T-cell (primary cell): ENCODE measurements at regions not wholly inside any gene's neighbourhood (a gene's known extent, or its start where the extent isn't known, plus 50 kb on each side); places are given as distances from the start of the nearest gene placed in this dataset.

ENCODE experiments used
- ATAC-seq, 4 experiments: fragments of 200-7000 bp in 3 of 4; fragments of 150-1000 bp in 1 of 4; cut with Tn5 transposase; replicated peaks in 1 of 4; 1 replicate in 3 of 4; 2 replicates in 1 of 4; pipeline ENCODE4 v1.10.0; 2021; ENCODE audit warnings: moderate library complexity in 3 of 4, mild to moderate bottlenecking in 2 of 4, moderate number of reproducible peaks in 1 of 4
- CTCF ChIA-PET, 2 donors: fragments of 300-600 bp; sonication (Branson Sonifier 250); formaldehyde crosslinking; loops; one replicate each; lab custom pipeline; 2022; ENCODE audit warnings: antibody characterized with exemption in 2 of 2; lab: Charles Lee
- POLR2A ChIA-PET, 2 donors: fragments of 300-600 bp; sonication (Branson Sonifier 250); formaldehyde crosslinking; loops; one replicate each; lab custom pipeline; 2022; ENCODE audit warnings: antibody characterized with exemption in 2 of 2; lab: Charles Lee
- DNase-seq, 35 experiments: peaks; one replicate each; pipeline versions ENCODE4 v3.0.0 to v3.0.0-alpha.2; 2013 to 2023
- H3K27ac ChIP-seq: one replicate; pipeline ENCODE4 v1.5.1; 2013; ENCODE audit warnings: low read length
- H3K27me3 ChIP-seq, 2 experiments: replicated peaks in 1 of 2; 1 replicate in 1 of 2; 2 replicates in 1 of 2; pipeline versions ENCODE4 v1.6.1 to v1.7.0; 2013; ENCODE audit warnings: low read length in 1 of 2, mixed read lengths in 1 of 2; ENCODE audit not compliant: control insufficient read depth in 2 of 2, insufficient read depth in 2 of 2; ENCODE audit errors: extremely low read depth in 1 of 2
- H3K36me3 ChIP-seq, 2 donors: 1 replicate in 1 of 2; 2 replicates in 1 of 2; pipeline versions ENCODE4 v1.6.1 to v1.7.0; 2013; ENCODE audit warnings: low read length in 1 of 2; ENCODE audit not compliant: control insufficient read depth in 2 of 2, insufficient read depth in 1 of 2; ENCODE audit errors: extremely low read depth in 1 of 2
- H3K4me1 ChIP-seq, 2 experiments: 1 replicate in 1 of 2; 2 replicates in 1 of 2; pipeline versions ENCODE4 v1.6.1 to v1.7.0; 2013; ENCODE audit warnings: low read length in 2 of 2, mixed read lengths in 1 of 2; ENCODE audit not compliant: insufficient read depth in 2 of 2, control insufficient read depth in 1 of 2; ENCODE audit errors: extremely low read depth in 1 of 2
- H3K4me3 ChIP-seq, 2 donors: 1 replicate in 1 of 2; 2 replicates in 1 of 2; pipeline versions ENCODE4 v1.5.1 to v1.7.0; 2013; ENCODE audit warnings: mild to moderate bottlenecking in 2 of 2, low read length in 1 of 2, moderate library complexity in 1 of 2; ENCODE audit not compliant: control insufficient read depth in 1 of 2; ENCODE audit errors: extremely low read depth in 1 of 2
- H3K9me3 ChIP-seq: 2 replicates; pipeline ENCODE4 v1.7.0; 2013
- H3K27ac Mint-ChIP-seq, 2 donors: one replicate each; pipeline ENCODE4 v1.8.0; 2020 to 2021; ENCODE audit warnings: mild to moderate bottlenecking in 2 of 2, mixed read lengths in 2 of 2
- H3K27me3 Mint-ChIP-seq, 2 donors: one replicate each; pipeline ENCODE4 v1.8.0; 2021 to 2022; ENCODE audit warnings: mixed read lengths in 2 of 2
- H3K36me3 Mint-ChIP-seq: one replicate; pipeline ENCODE4 v1.8.0; 2021; ENCODE audit warnings: mixed read lengths
- H3K4me1 Mint-ChIP-seq, 3 donors: one replicate each; pipeline ENCODE4 v1.8.0; 2020 to 2022; ENCODE audit warnings: mixed read lengths in 3 of 3, mild to moderate bottlenecking in 1 of 3
- H3K4me3 Mint-ChIP-seq, 3 donors: one replicate each; pipeline ENCODE4 v1.8.0; 2020 to 2022; ENCODE audit warnings: mild to moderate bottlenecking in 3 of 3, mixed read lengths in 3 of 3, moderate library complexity in 3 of 3
- H3K9me3 Mint-ChIP-seq, 3 donors: one replicate each; pipeline ENCODE4 v1.8.0; 2020 to 2022; ENCODE audit warnings: mixed read lengths in 3 of 3
- WGBS: methylation state at CpG from one replicate; pipeline ENCODE4 v1.1.5; 2013; ENCODE audit warnings: missing lambda C conversion rate; ENCODE audit not compliant: insufficient coverage; 5-methylcytosine and 5-hydroxymethylcytosine counted together

DNA sequence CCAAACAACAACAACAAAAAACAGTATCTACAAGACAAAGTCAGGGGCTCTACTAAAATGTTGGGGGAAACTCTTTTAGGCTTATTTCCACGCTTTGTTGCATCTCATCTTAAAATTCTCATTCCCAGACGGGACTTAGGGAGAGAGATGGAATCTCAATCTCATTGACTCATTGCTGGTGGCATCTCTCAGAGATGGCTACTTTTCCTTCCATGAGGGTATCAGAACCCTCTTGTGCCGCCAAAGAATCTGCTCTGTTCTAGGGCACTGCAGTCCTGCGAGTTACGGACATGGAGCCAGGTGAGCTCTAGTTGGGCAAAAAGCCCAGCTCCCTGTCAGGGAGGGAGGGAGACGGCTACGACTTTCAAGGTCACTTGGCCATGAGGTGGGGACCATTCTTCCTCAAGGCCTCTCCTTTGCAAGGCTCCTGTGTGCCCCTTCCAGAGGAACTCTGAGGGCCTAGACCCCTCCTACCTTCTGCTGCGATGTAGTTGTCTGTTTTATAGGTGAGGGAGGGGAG lies 68.0 kb downstream of the MYCN start:
- Histone ChIP-seq H3K9me3 (no peaks in the 10 kb centered on the region), H3K36me3 (no peaks in the 10 kb centered on the region), H3K4me3 (no peak overlapping the region), H3K27me3 (peaks cover 3 to 15% of the 10 kb centered on the region in 2 experiments), H3K4me1 (no peaks in the 10 kb centered on the region), H3K27ac (no peak overlapping the region)
- H3K4me1 Mint-ChIP-seq, result peaks cover 1 to 4% (median 2%) of the 10 kb centered on the region in 3 donors
- ChIA-PET CTCF (no interaction called here), POLR2A (no interaction called here)
- DNase-seq (no peak), ATAC-seq (no peak)
- 59% methylated on average over 5 of the region's 8 CpGs for WGBS
- no peak overlapping the region for H3K4me3 Mint-ChIP-seq
- no peaks in the 10 kb centered on the region for H3K9me3 Mint-ChIP-seq
- H3K27me3 Mint-ChIP-seq, result peaks cover 15 to 29% of the 10 kb centered on the region in 2 donors
- no peak overlapping the region for H3K27ac Mint-ChIP-seq
- no peaks in the 10 kb centered on the region for H3K36me3 Mint-ChIP-seq

DNA sequence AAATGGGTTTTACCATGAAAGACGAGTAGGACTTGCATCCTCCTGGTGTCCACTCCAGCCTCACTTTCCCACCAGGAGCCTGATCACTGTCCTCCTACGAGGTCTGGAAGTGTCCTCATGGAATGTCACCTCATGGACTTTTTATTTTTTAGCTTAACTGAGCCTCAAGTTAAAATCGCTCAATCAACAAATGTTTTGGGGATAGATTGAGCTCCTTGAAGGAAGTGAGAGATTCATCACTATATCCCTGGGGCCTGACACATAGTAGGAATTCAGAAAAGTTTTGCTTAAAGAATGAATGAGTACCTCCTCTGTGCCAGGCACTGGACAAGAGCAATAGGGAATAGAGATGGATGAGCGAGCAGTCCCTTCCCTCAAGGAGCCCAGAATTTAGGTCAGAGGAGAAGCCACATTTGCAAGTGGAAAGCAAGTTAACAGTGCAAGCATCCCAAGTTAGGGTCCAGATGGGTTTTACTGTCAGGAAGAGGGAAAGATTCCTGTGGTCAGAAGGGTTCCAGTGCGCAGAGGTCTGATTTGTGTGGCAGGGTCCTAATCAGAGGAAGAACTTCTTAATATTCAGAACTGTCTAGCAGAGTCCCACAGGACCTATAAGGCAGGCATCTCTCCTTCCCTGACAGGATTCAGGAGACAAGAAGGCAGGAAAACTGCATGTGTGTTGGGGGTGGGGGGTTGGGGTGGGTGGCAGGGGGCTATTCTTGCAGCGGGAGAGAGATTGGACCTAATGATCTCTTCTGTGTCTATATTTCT lies 67.0 kb downstream of the MYCN start:
- DNase-seq (no peak), ATAC-seq (no peak)
- 88% methylated on average over 2 of the region's 6 CpGs for WGBS
- Mint-ChIP-seq H3K4me3 (no peak overlapping the region), H3K9me3 (no peaks in the 10 kb centered on the region), H3K36me3 (no peaks in the 10 kb centered on the region), H3K27me3 (peaks cover 7 to 27% of the 10 kb centered on the region in 2 donors), H3K27ac (no peak overlapping the region), H3K4me1 (no peaks in the 10 kb centered on the region)
- Histone ChIP-seq H3K27ac (no peak overlapping the region), H3K4me1 (no peaks in the 10 kb centered on the region), H3K27me3 (peaks cover 3 to 8% of the 10 kb centered on the region in 2 experiments), H3K9me3 (no peaks in the 10 kb centered on the region), H3K4me3 (no peak overlapping the region), H3K36me3 (no peaks in the 10 kb centered on the region)
- POLR2A ChIA-PET, result no interaction called here
- CTCF ChIA-PET, result no interaction called here

DNA sequence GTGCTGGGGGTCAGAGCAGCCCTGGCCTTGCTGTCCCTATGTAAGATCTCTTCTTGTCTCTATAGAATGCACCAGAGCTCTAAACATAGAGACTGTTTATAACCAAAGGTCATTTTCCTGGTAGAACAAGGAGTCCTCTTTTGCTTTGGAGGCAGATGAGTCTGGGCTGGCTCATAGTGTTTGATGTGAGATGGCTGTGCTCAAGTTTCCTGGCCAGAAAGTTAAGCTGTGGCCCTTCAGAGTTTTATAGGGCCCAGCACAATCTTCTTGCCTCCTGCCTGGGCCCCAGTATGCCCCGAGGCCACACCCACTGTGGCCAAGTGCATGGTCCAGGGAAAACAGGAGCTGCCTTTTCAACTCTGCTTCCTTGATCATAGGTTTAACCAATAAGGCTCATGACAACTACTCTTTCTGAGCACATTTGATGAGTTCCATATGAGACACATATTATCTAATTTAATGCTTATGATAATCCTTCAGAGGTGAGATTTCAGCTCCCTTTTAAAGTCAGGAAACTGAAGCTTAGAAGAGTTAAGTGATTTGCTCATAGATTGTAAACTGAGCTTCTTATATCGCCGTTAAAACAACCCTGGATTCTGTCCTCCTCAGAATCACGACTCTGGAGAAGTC lies 66.3 kb downstream of the MYCN start:
- ChIA-PET POLR2A (no interaction called here), CTCF (no interaction called here)
- Mint-ChIP-seq H3K4me1 (no peaks in the 10 kb centered on the region), H3K27ac (no peak overlapping the region), H3K4me3 (no peak overlapping the region), H3K9me3 (no peaks in the 10 kb centered on the region), H3K36me3 (no peaks in the 10 kb centered on the region), H3K27me3 (peaks cover 3 to 23% of the 10 kb centered on the region in 2 donors)
- Histone ChIP-seq H3K27me3 (peaks cover 0 to 3% of the 10 kb centered on the region in 2 experiments), H3K4me1 (no peaks in the 10 kb centered on the region), H3K4me3 (no peak overlapping the region), H3K27ac (no peak overlapping the region), H3K9me3 (no peaks in the 10 kb centered on the region), H3K36me3 (no peaks in the 10 kb centered on the region)
- 82% methylated on average over 4 of the region's 4 CpGs for WGBS
- no peak for DNase-seq
- no peak for ATAC-seq

DNA sequence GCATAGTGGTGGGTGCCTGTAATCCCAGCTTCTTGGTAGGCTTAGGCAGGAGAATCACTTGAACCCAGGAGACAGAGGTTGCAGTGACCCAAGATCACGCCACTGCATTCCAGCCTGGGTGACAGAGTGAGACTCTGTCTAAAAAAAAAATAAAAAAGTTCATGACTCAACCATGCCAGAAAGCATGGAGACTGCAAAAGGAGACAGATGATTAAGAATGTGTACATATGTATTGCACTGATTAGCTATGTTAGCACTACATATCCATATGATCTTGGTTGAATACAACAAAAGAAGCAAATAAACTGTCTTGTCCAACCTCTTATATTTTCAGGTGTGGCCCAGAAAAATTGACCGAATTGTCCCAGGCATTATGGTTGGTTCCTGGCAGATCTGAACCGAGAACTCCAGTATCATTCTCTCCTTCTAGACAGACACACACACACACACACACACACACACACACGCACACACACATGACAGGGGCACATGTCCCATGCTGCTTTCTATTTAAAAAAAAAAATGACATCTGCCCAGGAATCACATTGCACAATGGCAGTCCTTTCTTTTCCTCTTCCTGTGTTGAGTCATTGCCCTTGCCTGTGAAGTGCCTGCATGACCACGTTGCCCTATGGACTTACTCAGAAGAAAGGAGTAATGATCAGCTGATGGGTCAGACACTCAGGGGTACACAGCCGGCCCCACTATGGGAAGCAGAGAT lies 65.6 kb downstream of the MYCN start:
- no peaks in the 10 kb centered on the region for H3K4me1 Mint-ChIP-seq
- WGBS, result 49% methylated on average over 4 of the region's 6 CpGs
- POLR2A ChIA-PET, result no interaction called here

DNA sequence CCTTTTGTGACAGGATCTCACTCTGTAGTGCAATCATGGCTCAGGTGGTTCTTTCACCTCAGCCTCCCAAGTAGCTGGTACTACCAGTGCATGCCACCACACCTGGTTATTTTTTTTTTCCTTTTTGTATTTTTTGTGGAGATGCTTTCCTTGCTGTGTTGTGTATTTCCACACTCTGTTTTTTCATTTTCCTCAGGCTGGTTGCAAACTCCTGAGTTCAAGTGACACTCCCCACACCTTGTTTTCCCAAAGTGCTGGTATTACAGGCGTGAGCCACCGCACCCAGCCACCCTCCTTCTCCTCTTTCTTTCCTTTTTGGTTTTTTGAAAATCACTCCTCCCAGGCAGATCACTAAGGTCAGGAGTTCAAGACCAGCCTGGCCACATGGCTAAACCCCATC lies 65.0 kb downstream of the MYCN start:
- WGBS, result 80% methylated on average over 2 of the region's 2 CpGs
- ChIA-PET POLR2A (no interaction called here), CTCF (no interaction called here)
- Histone ChIP-seq H3K4me3 (no peak overlapping the region), H3K36me3 (no peaks in the 10 kb centered on the region), H3K4me1 (no peaks in the 10 kb centered on the region), H3K27ac (no peak overlapping the region), H3K27me3 (peaks cover 0 to 6% of the 10 kb centered on the region in 2 experiments), H3K9me3 (no peaks in the 10 kb centered on the region)
- no peaks in the 10 kb centered on the region for H3K36me3 Mint-ChIP-seq
- no peak for ATAC-seq
- H3K4me3 Mint-ChIP-seq, result no peak overlapping the region
- H3K27ac Mint-ChIP-seq, result no peak overlapping the region
- peaks cover 3 to 25% of the 10 kb centered on the region in 2 donors for H3K27me3 Mint-ChIP-seq
- DNase-seq, result no peak
- H3K9me3 Mint-ChIP-seq, result no peaks in the 10 kb centered on the region
- H3K4me1 Mint-ChIP-seq, result no peaks in the 10 kb centered on the region

More for the DNA sequence above, 65.6 kb downstream of the MYCN start:
- Histone ChIP-seq H3K27me3 (peaks cover 0 to 3% of the 10 kb centered on the region in 2 experiments), H3K4me3 (no peak overlapping the region), H3K36me3 (no peaks in the 10 kb centered on the region), H3K27ac (no peak overlapping the region), H3K9me3 (no peaks in the 10 kb centered on the region), H3K4me1 (no peaks in the 10 kb centered on the region)
- no peaks in the 10 kb centered on the region for H3K36me3 Mint-ChIP-seq
- peaks cover 3 to 23% of the 10 kb centered on the region in 2 donors for H3K27me3 Mint-ChIP-seq
- CTCF ChIA-PET, result no interaction called here
- ATAC-seq (no peak), DNase-seq (no peak)
- H3K4me3 Mint-ChIP-seq, result no peak overlapping the region
- no peaks in the 10 kb centered on the region for H3K9me3 Mint-ChIP-seq
- H3K27ac Mint-ChIP-seq, result no peak overlapping the region

DNA sequence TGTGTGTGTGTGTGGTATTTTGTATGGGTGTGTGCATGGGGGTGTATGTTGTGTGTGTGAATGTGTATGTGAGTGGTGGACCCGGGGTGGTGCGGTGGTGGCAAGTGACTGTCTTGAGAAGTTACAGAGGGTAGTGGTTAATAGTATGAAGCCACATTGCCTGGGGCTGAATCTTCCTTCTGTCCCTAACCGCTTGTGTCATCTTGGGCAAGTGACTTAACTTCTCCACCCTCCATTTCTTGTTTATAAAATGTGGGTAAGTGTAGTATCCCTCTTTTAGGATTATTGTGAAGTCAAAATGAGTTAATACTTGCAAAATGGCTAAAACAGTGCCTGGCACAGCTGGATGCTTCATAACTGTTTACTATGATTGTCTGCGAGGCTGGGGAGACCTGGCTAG lies 63.5 kb downstream of the MYCN start:
- no peaks in the 10 kb centered on the region for H3K36me3 ChIP-seq
- WGBS, result 100% methylated on average over 1 of the region's 4 CpGs
- no peaks in the 10 kb centered on the region for H3K36me3 Mint-ChIP-seq
- H3K9me3 ChIP-seq, result no peaks in the 10 kb centered on the region
- no peaks in the 10 kb centered on the region for H3K4me1 Mint-ChIP-seq
- H3K9me3 Mint-ChIP-seq, result no peaks in the 10 kb centered on the region
- ChIA-PET POLR2A (interaction anchor here in 1 of 2 donors (0.6 kb wide), 1 partner anchor 1350 kb away, joined by 3 read pairs; no protein-coding TSS in a partner anchor), CTCF (no interaction called here)
- no peak overlapping the region for H3K27ac ChIP-seq
- H3K27ac Mint-ChIP-seq, result no peak overlapping the region
- DNase-seq (no peak), ATAC-seq (no peak)
- peaks cover 0 to 3% of the 10 kb centered on the region in 2 experiments for H3K27me3 ChIP-seq
- H3K4me1 ChIP-seq, result no peaks in the 10 kb centered on the region
- peaks cover 3 to 30% of the 10 kb centered on the region in 2 donors for H3K27me3 Mint-ChIP-seq
- no peak overlapping the region for H3K4me3 ChIP-seq
- H3K4me3 Mint-ChIP-seq, result no peak overlapping the region
